WI38 (cell line): ENCODE measurements at regions not wholly inside any gene's neighbourhood (a gene's known extent, or its start where the extent isn't known, plus 50 kb on each side); places are given as distances from the start of the nearest gene placed in this dataset.

ENCODE experiments used
- H3K4me3 ChIP-seq: 2 replicates; pipeline ENCODE4 v1.5.1; 2011; ENCODE audit warnings: low read depth, mild to moderate bottlenecking, control low read depth, low read length
- TF ChIP-seq, protein P1 (sequence below): IDR thresholded peaks from 2 replicates; pipeline ENCODE4 v1.5.1; 2012; ENCODE audit warnings: low read depth, mild to moderate bottlenecking, control low read depth, low read length

DNA sequence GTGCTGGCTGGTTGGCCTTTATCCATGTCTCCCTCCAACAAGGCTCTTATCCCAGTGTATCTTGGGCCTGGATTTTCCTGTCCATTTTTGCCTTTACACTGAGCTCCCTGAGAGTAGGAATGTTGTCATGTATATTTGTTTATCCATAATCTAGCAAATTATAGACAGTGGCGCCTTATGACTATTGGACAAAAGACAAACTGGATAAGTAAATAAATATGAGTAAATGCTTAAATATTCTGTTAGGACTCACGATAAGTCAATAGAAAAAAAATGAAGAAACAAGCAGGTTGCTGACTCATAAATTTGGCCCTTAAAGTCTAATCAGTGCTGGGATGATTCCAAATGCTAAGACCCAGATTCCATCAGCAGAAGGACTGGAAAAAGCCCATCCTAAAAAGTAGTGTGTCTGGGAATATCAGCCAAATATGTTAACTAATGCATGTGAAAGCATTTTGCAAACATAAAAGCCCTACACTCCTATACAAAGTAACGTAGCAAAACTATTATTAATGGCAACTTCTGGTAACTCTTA lies 55.0 kb upstream of the PCSK2 start:
- no peak overlapping the region for H3K4me3 ChIP-seq
- TF ChIP-seq, protein P1, sequence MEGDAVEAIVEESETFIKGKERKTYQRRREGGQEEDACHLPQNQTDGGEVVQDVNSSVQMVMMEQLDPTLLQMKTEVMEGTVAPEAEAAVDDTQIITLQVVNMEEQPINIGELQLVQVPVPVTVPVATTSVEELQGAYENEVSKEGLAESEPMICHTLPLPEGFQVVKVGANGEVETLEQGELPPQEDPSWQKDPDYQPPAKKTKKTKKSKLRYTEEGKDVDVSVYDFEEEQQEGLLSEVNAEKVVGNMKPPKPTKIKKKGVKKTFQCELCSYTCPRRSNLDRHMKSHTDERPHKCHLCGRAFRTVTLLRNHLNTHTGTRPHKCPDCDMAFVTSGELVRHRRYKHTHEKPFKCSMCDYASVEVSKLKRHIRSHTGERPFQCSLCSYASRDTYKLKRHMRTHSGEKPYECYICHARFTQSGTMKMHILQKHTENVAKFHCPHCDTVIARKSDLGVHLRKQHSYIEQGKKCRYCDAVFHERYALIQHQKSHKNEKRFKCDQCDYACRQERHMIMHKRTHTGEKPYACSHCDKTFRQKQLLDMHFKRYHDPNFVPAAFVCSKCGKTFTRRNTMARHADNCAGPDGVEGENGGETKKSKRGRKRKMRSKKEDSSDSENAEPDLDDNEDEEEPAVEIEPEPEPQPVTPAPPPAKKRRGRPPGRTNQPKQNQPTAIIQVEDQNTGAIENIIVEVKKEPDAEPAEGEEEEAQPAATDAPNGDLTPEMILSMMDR = no peak

DNA sequence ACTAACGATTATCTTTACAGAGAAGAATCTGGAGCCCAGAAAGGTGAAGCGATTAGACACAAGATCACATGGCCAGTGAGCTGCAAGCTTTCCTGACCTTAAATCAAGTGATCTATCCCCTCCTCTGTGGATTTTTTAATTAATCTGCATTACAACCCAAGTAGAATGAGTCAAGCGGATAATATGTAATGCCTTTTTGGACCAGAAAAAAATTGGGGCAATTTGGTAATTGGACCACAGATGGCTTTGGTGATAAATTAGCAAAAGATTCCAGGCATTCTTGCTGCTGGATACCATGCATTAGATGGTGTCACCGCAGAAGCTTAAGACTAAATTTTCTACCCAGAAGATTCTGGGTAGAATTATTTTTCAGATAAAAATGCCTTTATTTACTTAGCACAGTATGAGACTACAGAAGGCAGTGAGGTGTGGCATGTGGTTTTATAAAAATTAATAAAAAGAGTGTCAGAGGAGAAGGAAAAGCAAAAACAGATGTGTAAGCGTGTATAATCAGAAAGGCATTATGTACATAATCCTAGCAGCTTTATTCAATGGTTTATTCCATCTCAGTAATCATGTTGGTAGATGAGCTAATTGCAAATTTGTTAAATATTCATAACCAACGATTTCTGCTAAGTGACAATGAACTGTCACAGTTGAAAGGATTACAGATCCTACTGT lies 53.9 kb upstream of the PCSK2 start:
- H3K4me3 ChIP-seq = no peak overlapping the region
- TF ChIP-seq, protein P1 = no peak
